ENCODE measurements at regions not wholly inside any gene's neighbourhood (a gene's known extent, or its start where the extent isn't known, plus 50 kb on each side); places are given as distances from the start of the nearest gene placed in this dataset.

DNA sequence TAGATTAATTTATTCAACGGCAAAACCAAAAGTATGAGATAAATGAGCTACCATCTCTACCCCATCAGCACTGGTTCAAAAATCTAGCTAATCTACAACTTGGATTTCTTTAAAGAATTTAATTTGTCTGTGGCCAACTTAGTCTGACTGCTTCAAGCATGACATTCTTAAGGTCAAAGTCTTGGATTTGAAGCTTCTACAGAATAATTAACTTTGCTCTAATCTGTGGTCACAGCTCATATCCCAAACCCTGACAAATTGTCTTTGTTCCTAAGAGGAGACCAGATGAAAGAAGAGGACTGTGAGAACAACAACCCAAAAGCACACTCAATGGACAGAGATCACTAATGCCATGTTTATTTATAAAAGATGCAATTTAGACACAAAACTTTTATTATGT is 166.9 kb upstream of the EPHA7 start:
- TF ChIP-seq TAF1 (IDR thresholded peaks at IDR 0.05; ENCODE audit: borderline replicate concordance, insufficient read depth, low read length) (no peak), SIN3A (IDR thresholded peaks at IDR 0.05; ENCODE audit: borderline replicate concordance, insufficient read depth, low read length) (no peak), FOXP2 (optimal IDR thresholded peaks at IDR 0.05; ENCODE audit: borderline replicate concordance, extremely low read depth, extremely low read length, insufficient read depth) (no peak), POLR2AphosphoS5 (IDR thresholded peaks at IDR 0.05; ENCODE audit: low read depth, low read length) (no peak)
- TF ChIP-seq, protein P1, sequence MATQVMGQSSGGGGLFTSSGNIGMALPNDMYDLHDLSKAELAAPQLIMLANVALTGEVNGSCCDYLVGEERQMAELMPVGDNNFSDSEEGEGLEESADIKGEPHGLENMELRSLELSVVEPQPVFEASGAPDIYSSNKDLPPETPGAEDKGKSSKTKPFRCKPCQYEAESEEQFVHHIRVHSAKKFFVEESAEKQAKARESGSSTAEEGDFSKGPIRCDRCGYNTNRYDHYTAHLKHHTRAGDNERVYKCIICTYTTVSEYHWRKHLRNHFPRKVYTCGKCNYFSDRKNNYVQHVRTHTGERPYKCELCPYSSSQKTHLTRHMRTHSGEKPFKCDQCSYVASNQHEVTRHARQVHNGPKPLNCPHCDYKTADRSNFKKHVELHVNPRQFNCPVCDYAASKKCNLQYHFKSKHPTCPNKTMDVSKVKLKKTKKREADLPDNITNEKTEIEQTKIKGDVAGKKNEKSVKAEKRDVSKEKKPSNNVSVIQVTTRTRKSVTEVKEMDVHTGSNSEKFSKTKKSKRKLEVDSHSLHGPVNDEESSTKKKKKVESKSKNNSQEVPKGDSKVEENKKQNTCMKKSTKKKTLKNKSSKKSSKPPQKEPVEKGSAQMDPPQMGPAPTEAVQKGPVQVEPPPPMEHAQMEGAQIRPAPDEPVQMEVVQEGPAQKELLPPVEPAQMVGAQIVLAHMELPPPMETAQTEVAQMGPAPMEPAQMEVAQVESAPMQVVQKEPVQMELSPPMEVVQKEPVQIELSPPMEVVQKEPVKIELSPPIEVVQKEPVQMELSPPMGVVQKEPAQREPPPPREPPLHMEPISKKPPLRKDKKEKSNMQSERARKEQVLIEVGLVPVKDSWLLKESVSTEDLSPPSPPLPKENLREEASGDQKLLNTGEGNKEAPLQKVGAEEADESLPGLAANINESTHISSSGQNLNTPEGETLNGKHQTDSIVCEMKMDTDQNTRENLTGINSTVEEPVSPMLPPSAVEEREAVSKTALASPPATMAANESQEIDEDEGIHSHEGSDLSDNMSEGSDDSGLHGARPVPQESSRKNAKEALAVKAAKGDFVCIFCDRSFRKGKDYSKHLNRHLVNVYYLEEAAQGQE (IDR thresholded peaks at IDR 0.05; ENCODE audit: insufficient read depth in 1 of 2, low read depth in 2 of 2, low read length in 2 of 2), result no peak

DNA sequence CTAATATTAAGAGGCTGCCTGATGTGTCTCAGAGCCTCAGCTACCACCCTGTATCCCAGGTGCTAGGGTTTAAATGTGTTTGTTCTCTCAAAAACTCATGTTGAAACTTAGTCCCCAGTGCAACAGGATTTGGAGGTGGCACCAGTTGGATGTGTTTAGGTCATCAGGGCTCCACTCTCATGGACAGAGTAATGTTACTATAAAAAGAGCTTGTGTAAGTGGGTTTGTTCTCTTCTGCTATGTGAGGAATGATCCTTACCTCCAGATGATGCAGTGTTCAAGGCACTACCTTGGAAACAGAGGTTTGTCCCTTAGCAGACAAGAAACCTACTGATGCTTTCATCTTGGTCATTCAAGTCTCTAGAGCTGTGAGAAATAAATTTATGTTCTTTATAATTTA is 164.9 kb upstream of the EPHA7 start:
- TF ChIP-seq POLR2AphosphoS5 (IDR thresholded peaks at IDR 0.05; ENCODE audit: low read depth, low read length) (no peak), TAF1 (IDR thresholded peaks at IDR 0.05; ENCODE audit: borderline replicate concordance, insufficient read depth, low read length) (no peak), FOXP2 (optimal IDR thresholded peaks at IDR 0.05; ENCODE audit: borderline replicate concordance, extremely low read depth, extremely low read length, insufficient read depth) (no peak), SIN3A (IDR thresholded peaks at IDR 0.05; ENCODE audit: borderline replicate concordance, insufficient read depth, low read length) (no peak)
- TF ChIP-seq, protein P1 (IDR thresholded peaks at IDR 0.05; ENCODE audit: insufficient read depth in 1 of 2, low read depth in 2 of 2, low read length in 2 of 2), result no peak

DNA sequence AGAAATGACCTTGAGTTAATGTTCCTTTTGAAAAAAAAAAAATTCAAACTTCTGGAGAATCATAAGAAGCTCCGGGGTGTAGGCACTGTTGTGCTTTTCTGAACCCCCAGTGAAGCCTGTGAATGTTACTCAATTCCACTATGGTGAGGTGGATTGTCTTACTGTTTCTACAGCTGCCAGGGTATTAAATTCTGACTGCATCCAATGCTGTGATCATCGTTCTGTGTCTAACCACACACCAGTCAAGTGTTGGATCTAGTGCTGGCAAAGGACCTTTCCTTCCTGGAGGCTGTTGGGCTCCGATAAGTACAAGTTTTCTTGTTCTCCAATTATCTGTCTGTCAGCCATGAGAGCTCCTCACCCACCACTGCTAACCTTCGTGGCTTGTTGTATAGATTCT is 162.0 kb upstream of the EPHA7 start:
- TF ChIP-seq, protein P1 (IDR thresholded peaks at IDR 0.05; ENCODE audit: insufficient read depth in 1 of 2, low read depth in 2 of 2, low read length in 2 of 2), result no peak
- no peak for TF ChIP-seq POLR2AphosphoS5 (IDR thresholded peaks at IDR 0.05; ENCODE audit: low read depth, low read length)
- no peak for TF ChIP-seq TAF1 (IDR thresholded peaks at IDR 0.05; ENCODE audit: borderline replicate concordance, insufficient read depth, low read length)
- TF ChIP-seq FOXP2 (optimal IDR thresholded peaks at IDR 0.05; ENCODE audit: borderline replicate concordance, extremely low read depth, extremely low read length, insufficient read depth), result no peak
- TF ChIP-seq SIN3A (IDR thresholded peaks at IDR 0.05; ENCODE audit: borderline replicate concordance, insufficient read depth, low read length), result no peak

DNA sequence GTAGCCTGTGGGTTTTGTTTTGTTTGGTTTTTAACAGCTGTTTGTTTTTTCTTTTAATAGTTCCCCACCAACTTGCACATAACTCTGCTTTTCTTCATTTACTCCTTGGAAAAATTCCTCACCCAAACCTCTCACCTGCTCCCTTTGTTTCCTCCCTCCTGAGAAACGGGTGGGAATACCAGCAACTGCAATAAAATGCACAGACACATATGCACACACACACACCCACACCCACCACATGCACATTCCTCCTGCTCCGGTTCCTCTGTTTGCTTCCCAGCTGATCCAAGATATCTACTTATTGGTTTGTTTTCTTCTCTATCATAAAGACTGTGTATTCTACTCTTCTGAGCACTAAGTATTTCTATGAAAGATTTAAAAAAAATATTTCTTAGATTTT is 161.1 kb upstream of the EPHA7 start:
- TF ChIP-seq POLR2AphosphoS5 (IDR thresholded peaks at IDR 0.05; ENCODE audit: low read depth, low read length), result no peak
- TF ChIP-seq, protein P1 (IDR thresholded peaks at IDR 0.05; ENCODE audit: insufficient read depth in 1 of 2, low read depth in 2 of 2, low read length in 2 of 2), result no peak

- no peak for TF ChIP-seq FOXP2 (optimal IDR thresholded peaks at IDR 0.05; ENCODE audit: borderline replicate concordance, extremely low read depth, extremely low read length, insufficient read depth)
Observed at GRCh38 chr6:93575495-93576267, 156.3 kb upstream of the EPHA7 start.

All from PFSK-1 (cell line).